Heart left ventricle (tissue), 13 donors: ENCODE measurements at regions not wholly inside any gene's neighbourhood (a gene's known extent, or its start where the extent isn't known, plus 50 kb on each side); places are given as distances from the start of the nearest gene placed in this dataset.

Source experiments
- POLR2A ChIP-seq, 2 donors: fragments of 450-650 bp; IDR thresholded peaks; one replicate each; pipeline ENCODE4 v1.6.1; 2017; ENCODE audit warnings: antibody characterized with exemption in 2 of 2, mild to moderate bottlenecking in 2 of 2, moderate library complexity in 2 of 2
- TF ChIP-seq, protein P1 (sequence below), 12 donors: fragments of 200-600 bp; sonication (generic) in 4 of 12; IDR thresholded peaks; one replicate each; pipeline versions ENCODE4 v1.5.0 to v1.8.0; 2018 to 2022; ENCODE audit warnings: antibody characterized with exemption in 12 of 12, mild to moderate bottlenecking in 5 of 12
- donor health status: ischemic (EF 13 %, LVEDD 7.1; RV severe dilation, severe dysfunction).
- donor health status: DM: no; HTN: yes; CAD: no.
- donor health status: DM: no; HTN: no; CAD: no.
- donor health status: ischemic (EF 25% LVEDD 6.9; RV normal size, moderate dysfunction).
- donor health status: ischemic (EF 25% LVEDD 5.7; RV mildly dilated, moderate dysfunction).
- donor health status: ischemic (EF 35%, LVEDD 5.7; RV mildly dilated, moderate dysfunction).
- donor health status: nonischemic (EF 11% LVEDD 7.7; RV severe dilation, severe dysfunction).
- donor health status: DM: yes; HTN: yes; CAD: no.
- donor health status: PGD.
- donor health status: ischemic (EF 29% LVEDD 5.4; RV normal size, mild dysfunction).
- donor health status: nonischemic (EF 23%, LVEDD 6.1; RV moderate dilation, normal function).

DNA sequence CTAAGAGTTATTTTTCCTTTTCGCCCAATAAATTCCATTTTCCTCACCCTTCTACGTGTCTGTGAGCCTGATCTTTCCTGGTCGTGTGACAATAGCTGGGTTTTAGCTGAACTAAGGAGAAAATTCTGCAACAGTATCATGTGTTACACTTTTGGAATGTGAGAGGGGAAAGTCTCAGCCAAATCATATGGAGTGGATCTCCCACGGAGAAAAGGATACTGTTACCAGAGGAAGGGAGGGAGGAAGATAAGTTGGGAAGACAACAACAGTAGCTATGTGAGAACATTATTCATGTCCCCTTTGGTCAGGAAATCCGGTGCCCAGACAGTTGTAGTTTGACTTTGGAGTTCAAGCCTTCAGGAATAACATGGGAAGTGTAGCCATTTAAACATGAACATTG is 584.0 kb upstream of the RAG2 start:
- TF ChIP-seq, protein P1, sequence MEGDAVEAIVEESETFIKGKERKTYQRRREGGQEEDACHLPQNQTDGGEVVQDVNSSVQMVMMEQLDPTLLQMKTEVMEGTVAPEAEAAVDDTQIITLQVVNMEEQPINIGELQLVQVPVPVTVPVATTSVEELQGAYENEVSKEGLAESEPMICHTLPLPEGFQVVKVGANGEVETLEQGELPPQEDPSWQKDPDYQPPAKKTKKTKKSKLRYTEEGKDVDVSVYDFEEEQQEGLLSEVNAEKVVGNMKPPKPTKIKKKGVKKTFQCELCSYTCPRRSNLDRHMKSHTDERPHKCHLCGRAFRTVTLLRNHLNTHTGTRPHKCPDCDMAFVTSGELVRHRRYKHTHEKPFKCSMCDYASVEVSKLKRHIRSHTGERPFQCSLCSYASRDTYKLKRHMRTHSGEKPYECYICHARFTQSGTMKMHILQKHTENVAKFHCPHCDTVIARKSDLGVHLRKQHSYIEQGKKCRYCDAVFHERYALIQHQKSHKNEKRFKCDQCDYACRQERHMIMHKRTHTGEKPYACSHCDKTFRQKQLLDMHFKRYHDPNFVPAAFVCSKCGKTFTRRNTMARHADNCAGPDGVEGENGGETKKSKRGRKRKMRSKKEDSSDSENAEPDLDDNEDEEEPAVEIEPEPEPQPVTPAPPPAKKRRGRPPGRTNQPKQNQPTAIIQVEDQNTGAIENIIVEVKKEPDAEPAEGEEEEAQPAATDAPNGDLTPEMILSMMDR (IDR thresholded peaks at IDR 0.05): no peak
- no peak for TF ChIP-seq POLR2A (IDR thresholded peaks at IDR 0.05)
